HCT116 (cell line): ENCODE measurements at regions not wholly inside any gene's neighbourhood (a gene's known extent, or its start where the extent isn't known, plus 50 kb on each side); places are given as distances from the start of the nearest gene placed in this dataset.

Experiments
- ATAC-seq: fragments of 200-7000 bp; cut with Tn5 transposase; 2 replicates; pipeline ENCODE4 v1.9.1; 2020; ENCODE audit warnings: mild to moderate bottlenecking, moderate library complexity
- BruUV-seq: library from RNA; stranded (reverse); fragments of 400-500 nt; replicated peaks from 2 replicates; lab custom pipeline; 2021; lab: Mats Ljungman, UMichigan
- CTCF ChIA-PET: fragments of 300-600 bp; sonication (Branson Sonifier 250); formaldehyde crosslinking; loops from one replicate; lab custom pipeline; 2021; ENCODE audit warnings: antibody characterized with exemption; lab: Charles Lee
- POLR2A ChIA-PET: fragments of 300-600, 350-600 bp; sonication (Branson Sonifier 250); formaldehyde crosslinking; loops from one replicate; lab custom pipeline; 2021; ENCODE audit warnings: antibody characterized with exemption; lab: Charles Lee
- RAD21 ChIA-PET, 2 experiments: fragments of 300-600 bp; sonication (Branson Sonifier 250); formaldehyde crosslinking; loops; one replicate each; lab custom pipeline; 2023; ENCODE audit warnings: low total read pairs in 2 of 2; ENCODE audit not compliant: uncharacterized antibody in 2 of 2, unreplicated experiment in 2 of 2, low non-redundant PET in 1 of 2; lab: Charles Lee
- DNase-seq: peaks from one replicate; pipeline ENCODE4 v3.0.0-alpha.2; 2010; ENCODE audit warnings: low read depth, low spot score
- H2AFZ ChIP-seq: fragments of 200-600 bp; shearing (Covaris generic), sonication (generic); 2 replicates; pipeline ENCODE4 v1.6.1; 2017; ENCODE audit warnings: low read depth, mixed run types, mixed read lengths, antibody characterized with exemption, low read length; ENCODE audit not compliant: poor library complexity, severe bottlenecking
- H3K27ac ChIP-seq: 2 replicates; pipeline ENCODE4 v1.5.1; 2012; ENCODE audit warnings: low read depth, low read length
- H3K27me3 ChIP-seq: fragments of 200-600 bp; sonication (generic); 2 replicates; pipeline ENCODE4 v1.6.1; 2016; ENCODE audit warnings: mixed run types, low read length, mixed read lengths; ENCODE audit not compliant: insufficient read depth
- H3K36me3 ChIP-seq, 2 experiments: fragments of 200-500 bp in 1 of 2; fragments of 200-600 bp in 1 of 2; sonication (Bioruptor generic) in 1 of 2; sonication (generic) in 1 of 2; 2 replicates each; pipeline versions ENCODE4 v1.5.1 to v1.6.1; 2014 to 2016; ENCODE audit warnings: low read length in 2 of 2, inconsistent platforms in 1 of 2, mixed read lengths in 1 of 2, mixed run types in 1 of 2; ENCODE audit not compliant: insufficient read depth in 2 of 2, control insufficient read depth in 1 of 2
- H3K4me1 ChIP-seq, 2 experiments: fragments of 200-600 bp in 1 of 2; sonication (generic) in 1 of 2; 2 replicates each; pipeline versions ENCODE4 v1.5.1 to v1.6.1; 2012 to 2017; ENCODE audit warnings: low read length in 2 of 2, inconsistent platforms in 1 of 2, mild to moderate bottlenecking in 1 of 2, mixed read lengths in 1 of 2, mixed run types in 1 of 2, moderate library complexity in 1 of 2; ENCODE audit not compliant: insufficient read depth in 2 of 2, control insufficient read depth in 1 of 2
- H3K4me2 ChIP-seq: fragments of 200-600 bp; sonication (generic); 2 replicates; pipeline ENCODE4 v1.6.1; 2017; ENCODE audit warnings: mixed run types, low read length, mixed read lengths
- H3K4me3 ChIP-seq, 2 experiments: fragments of 200-600 bp in 1 of 2; sonication (generic) in 1 of 2; replicated peaks in 1 of 2; 2 replicates each; pipeline ENCODE4 v1.5.1; 2011 to 2016; ENCODE audit warnings: low read length in 2 of 2, control low read depth in 1 of 2, low read depth in 1 of 2, mild to moderate bottlenecking in 1 of 2, mixed read lengths in 1 of 2, mixed run types in 1 of 2
- H3K79me2 ChIP-seq: fragments of 200-600 bp; sonication (generic); 2 replicates; pipeline ENCODE4 v1.6.1; 2017; ENCODE audit warnings: mild to moderate bottlenecking, mixed run types, low read length, moderate library complexity, mixed read lengths; ENCODE audit not compliant: insufficient read depth
- H3K9ac ChIP-seq: fragments of 200-600 bp; sonication (generic); 2 replicates; pipeline ENCODE4 v1.6.1; 2016; ENCODE audit warnings: low read length, mixed read lengths
- H3K9me2 ChIP-seq: fragments of 200-600 bp; sonication (generic), shearing (Covaris generic); 2 replicates; pipeline ENCODE4 v1.6.1; 2017; ENCODE audit warnings: mixed run types, mild to moderate bottlenecking, moderate library complexity; ENCODE audit not compliant: insufficient read depth
- H3K9me3 ChIP-seq, 2 experiments: fragments of 200-500 bp in 1 of 2; fragments of 200-600 bp in 1 of 2; sonication (Bioruptor generic) in 1 of 2; sonication (generic) in 1 of 2; 2 replicates each; pipeline ENCODE4 v1.6.1; 2014 to 2017; ENCODE audit warnings: low read length in 2 of 2, mixed read lengths in 2 of 2, inconsistent platforms in 1 of 2, low read depth in 1 of 2, mild to moderate bottlenecking in 1 of 2, mixed run types in 1 of 2, moderate library complexity in 1 of 2; ENCODE audit not compliant: control insufficient read depth in 1 of 2, insufficient read depth in 1 of 2
- H4K20me1 ChIP-seq: fragments of 200-600 bp; sonication (generic), shearing (Covaris generic); 2 replicates; pipeline ENCODE4 v1.6.1; 2017; ENCODE audit warnings: mixed run types, mild to moderate bottlenecking, moderate library complexity; ENCODE audit not compliant: insufficient read depth
- ATF3 ChIP-seq: IDR thresholded peaks from 2 replicates; pipeline ENCODE4 v1.6.1; 2012
- CBX3 ChIP-seq: IDR thresholded peaks from 2 replicates; pipeline ENCODE4 v1.6.1; 2012; ENCODE audit warnings: low read depth
- CEBPB ChIP-seq: IDR thresholded peaks from 2 replicates; pipeline ENCODE4 v1.6.1; 2012; ENCODE audit warnings: low read depth
- EGR1 ChIP-seq: IDR thresholded peaks from 2 replicates; pipeline ENCODE4 v1.6.1; 2012; ENCODE audit warnings: low read depth
- EZH2phosphoT487 ChIP-seq: fragments of 200-600 bp; IDR thresholded peaks from 2 replicates; pipeline ENCODE4 v1.6.1; 2018; ENCODE audit warnings: antibody characterized with exemption, borderline replicate concordance
- FOSL1 ChIP-seq: IDR thresholded peaks from 2 replicates; pipeline ENCODE4 v1.6.1; 2012; ENCODE audit warnings: low read depth
- JUND ChIP-seq: IDR thresholded peaks from 2 replicates; pipeline ENCODE4 v1.6.1; 2012
- POLR2A ChIP-seq: IDR thresholded peaks from 2 replicates; pipeline ENCODE4 v1.7.0; 2011; ENCODE audit warnings: borderline replicate concordance; ENCODE audit not compliant: insufficient read depth, insufficient read length; ENCODE audit errors: extremely low read depth
- POLR2AphosphoS5 ChIP-seq: IDR thresholded peaks from 2 replicates; pipeline ENCODE4 v1.6.1; 2011; ENCODE audit warnings: mild to moderate bottlenecking, low read depth, low read length, moderate library complexity
- SIN3A ChIP-seq: IDR thresholded peaks from 2 replicates; pipeline ENCODE4 v1.6.1; 2012; ENCODE audit warnings: low read depth
- SP1 ChIP-seq: IDR thresholded peaks from 2 replicates; pipeline ENCODE4 v1.6.1; 2012; ENCODE audit warnings: low read depth
- SRF ChIP-seq: IDR thresholded peaks from 2 replicates; pipeline ENCODE4 v1.6.1; 2012; ENCODE audit warnings: low read depth
- TCF7L2 ChIP-seq: IDR thresholded peaks from 2 replicates; pipeline ENCODE4 v1.7.0; 2011; ENCODE audit warnings: borderline replicate concordance, inconsistent platforms; ENCODE audit not compliant: insufficient read depth, insufficient read length; ENCODE audit errors: extremely low read depth
- YY1 ChIP-seq: IDR thresholded peaks from 2 replicates; pipeline ENCODE4 v1.6.1; 2011; ENCODE audit warnings: low read length, low read depth, moderate library complexity, mild to moderate bottlenecking; ENCODE audit not compliant: insufficient replicate concordance; ENCODE audit errors: extremely low read depth
- ZFX ChIP-seq: fragments of 450-650 bp; IDR thresholded peaks from 2 replicates; pipeline ENCODE4 v1.6.1; 2017
- ZNF274 ChIP-seq: fragments of 200-500 bp; sonication (Bioruptor generic); IDR thresholded peaks from 2 replicates; pipeline ENCODE4 v1.6.1; 2014; ENCODE audit warnings: mild to moderate bottlenecking, low read depth, low read length, inconsistent platforms
- intact Hi-C: fragments of 100-400 bp; cut with micrococcal nuclease; formaldehyde crosslinking; loops from 2 replicates; pipeline ENCODE4 v1.10.0; 2022
- TF ChIP-seq, protein P1 (sequence below): IDR thresholded peaks from 2 replicates; pipeline ENCODE4 v1.6.1; 2011; ENCODE audit warnings: mild to moderate bottlenecking, low read length, moderate library complexity; ENCODE audit not compliant: insufficient replicate concordance; ENCODE audit errors: extremely low read depth
- TF ChIP-seq, protein P2 (sequence below): IDR thresholded peaks from 2 replicates; pipeline ENCODE4 v1.6.1; 2012; ENCODE audit warnings: low read depth
- TF ChIP-seq, protein P3 (sequence below): IDR thresholded peaks from 2 replicates; pipeline ENCODE4 v1.6.1; 2012

DNA sequence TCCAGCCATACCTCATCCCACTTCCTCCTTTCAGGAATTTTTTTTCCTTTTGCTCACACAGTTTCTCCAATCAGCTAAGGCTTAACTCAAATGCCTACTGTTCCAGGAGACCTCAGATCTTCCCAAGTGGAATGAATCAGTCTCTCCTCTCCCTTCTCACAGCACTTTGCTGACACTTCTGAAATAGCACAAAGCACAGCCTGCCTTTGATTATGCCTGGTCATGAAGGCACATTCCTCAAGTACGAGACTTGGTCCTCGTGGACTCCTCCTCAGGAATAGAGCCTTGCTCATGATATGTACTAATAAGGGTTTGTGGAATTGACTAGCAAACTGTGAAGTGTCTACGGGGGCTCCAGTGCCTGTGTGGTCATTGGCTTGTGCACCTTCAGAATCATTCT, 176.7 kb upstream of the TENM4 start (continued):
- TF ChIP-seq, protein P1, sequence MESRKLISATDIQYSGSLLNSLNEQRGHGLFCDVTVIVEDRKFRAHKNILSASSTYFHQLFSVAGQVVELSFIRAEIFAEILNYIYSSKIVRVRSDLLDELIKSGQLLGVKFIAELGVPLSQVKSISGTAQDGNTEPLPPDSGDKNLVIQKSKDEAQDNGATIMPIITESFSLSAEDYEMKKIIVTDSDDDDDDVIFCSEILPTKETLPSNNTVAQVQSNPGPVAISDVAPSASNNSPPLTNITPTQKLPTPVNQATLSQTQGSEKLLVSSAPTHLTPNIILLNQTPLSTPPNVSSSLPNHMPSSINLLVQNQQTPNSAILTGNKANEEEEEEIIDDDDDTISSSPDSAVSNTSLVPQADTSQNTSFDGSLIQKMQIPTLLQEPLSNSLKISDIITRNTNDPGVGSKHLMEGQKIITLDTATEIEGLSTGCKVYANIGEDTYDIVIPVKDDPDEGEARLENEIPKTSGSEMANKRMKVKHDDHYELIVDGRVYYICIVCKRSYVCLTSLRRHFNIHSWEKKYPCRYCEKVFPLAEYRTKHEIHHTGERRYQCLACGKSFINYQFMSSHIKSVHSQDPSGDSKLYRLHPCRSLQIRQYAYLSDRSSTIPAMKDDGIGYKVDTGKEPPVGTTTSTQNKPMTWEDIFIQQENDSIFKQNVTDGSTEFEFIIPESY, result no peak
- no peak for TF ChIP-seq ZFX
- TF ChIP-seq SRF, result no peak
- TF ChIP-seq EGR1, result no peak
- TF ChIP-seq POLR2AphosphoS5, result no peak
- TF ChIP-seq ATF3, result no peak
- no peak for TF ChIP-seq FOSL1
- no peak for TF ChIP-seq CEBPB

GRCh38 chr11:79616392-79616851, 175.6 kb upstream of the TENM4 start:
- RAD21 ChIA-PET, result no interaction called here
- Histone ChIP-seq H3K4me2 (no peak overlapping the region), H3K9me2 (no peaks in the 10 kb centered on the region), H3K4me3 (no peak overlapping the region), H2AFZ (no peak overlapping the region), H3K9ac (no peak overlapping the region), H3K27ac (no peak overlapping the region), H3K4me1 (no peaks in the 10 kb centered on the region), H3K36me3 (no peaks in the 10 kb centered on the region), H3K9me3 (peaks cover 0 to 12% of the 10 kb centered on the region in 2 experiments; a peak in 1 of 4 replicates), H4K20me1 (no peaks in the 10 kb centered on the region), H3K79me2 (no peaks in the 10 kb centered on the region), H3K27me3 (no peaks in the 10 kb centered on the region)
- ATAC-seq (no peak), DNase-seq (no peak)
- POLR2A ChIA-PET, result no interaction called here
- no TSS peak for BruUV-seq
- CTCF ChIA-PET, result no interaction called here
- TF ChIP-seq EGR1 (no peak), POLR2AphosphoS5 (no peak), ZFX (no peak), SP1 (no peak), SRF (no peak), TCF7L2 (no peak), YY1 (no peak), CEBPB (no peak), JUND (no peak), CBX3 (no peak), POLR2A (no peak), ZNF274 (no peak), SIN3A (no peak), EZH2phosphoT487 (no peak)
- TF ChIP-seq, protein P2, sequence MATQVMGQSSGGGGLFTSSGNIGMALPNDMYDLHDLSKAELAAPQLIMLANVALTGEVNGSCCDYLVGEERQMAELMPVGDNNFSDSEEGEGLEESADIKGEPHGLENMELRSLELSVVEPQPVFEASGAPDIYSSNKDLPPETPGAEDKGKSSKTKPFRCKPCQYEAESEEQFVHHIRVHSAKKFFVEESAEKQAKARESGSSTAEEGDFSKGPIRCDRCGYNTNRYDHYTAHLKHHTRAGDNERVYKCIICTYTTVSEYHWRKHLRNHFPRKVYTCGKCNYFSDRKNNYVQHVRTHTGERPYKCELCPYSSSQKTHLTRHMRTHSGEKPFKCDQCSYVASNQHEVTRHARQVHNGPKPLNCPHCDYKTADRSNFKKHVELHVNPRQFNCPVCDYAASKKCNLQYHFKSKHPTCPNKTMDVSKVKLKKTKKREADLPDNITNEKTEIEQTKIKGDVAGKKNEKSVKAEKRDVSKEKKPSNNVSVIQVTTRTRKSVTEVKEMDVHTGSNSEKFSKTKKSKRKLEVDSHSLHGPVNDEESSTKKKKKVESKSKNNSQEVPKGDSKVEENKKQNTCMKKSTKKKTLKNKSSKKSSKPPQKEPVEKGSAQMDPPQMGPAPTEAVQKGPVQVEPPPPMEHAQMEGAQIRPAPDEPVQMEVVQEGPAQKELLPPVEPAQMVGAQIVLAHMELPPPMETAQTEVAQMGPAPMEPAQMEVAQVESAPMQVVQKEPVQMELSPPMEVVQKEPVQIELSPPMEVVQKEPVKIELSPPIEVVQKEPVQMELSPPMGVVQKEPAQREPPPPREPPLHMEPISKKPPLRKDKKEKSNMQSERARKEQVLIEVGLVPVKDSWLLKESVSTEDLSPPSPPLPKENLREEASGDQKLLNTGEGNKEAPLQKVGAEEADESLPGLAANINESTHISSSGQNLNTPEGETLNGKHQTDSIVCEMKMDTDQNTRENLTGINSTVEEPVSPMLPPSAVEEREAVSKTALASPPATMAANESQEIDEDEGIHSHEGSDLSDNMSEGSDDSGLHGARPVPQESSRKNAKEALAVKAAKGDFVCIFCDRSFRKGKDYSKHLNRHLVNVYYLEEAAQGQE, result no peak
- TF ChIP-seq, protein P3, sequence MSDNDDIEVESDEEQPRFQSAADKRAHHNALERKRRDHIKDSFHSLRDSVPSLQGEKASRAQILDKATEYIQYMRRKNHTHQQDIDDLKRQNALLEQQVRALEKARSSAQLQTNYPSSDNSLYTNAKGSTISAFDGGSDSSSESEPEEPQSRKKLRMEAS, result no peak
- intact Hi-C loops, result no loop called here
